Naive B cell (primary cell): ENCODE measurements at regions not wholly inside any gene's neighbourhood (a gene's known extent, or its start where the extent isn't known, plus 50 kb on each side); places are given as distances from the start of the nearest gene placed in this dataset.
"Not testable (repeated sequence)": the region's sequence is repeated elsewhere in the genome, so short reads cannot be mapped to it uniquely, and the experiment has no call there.

Experiments
- ATAC-seq, 2 donors: fragments of 150-1000 bp; cut with Tn5 transposase; 2 replicates each; pipeline ENCODE4 v1.10.0; 2021; ENCODE audit warnings: low read depth in 2 of 2, mild to moderate bottlenecking in 2 of 2, moderate library complexity in 2 of 2
- DNase-seq: peaks from one replicate; pipeline ENCODE4 v3.0.0; 2022
- H3K27ac Mint-ChIP-seq, 6 donors: one replicate each; pipeline ENCODE4 v1.8.0; 2020 to 2022; ENCODE audit warnings: mild to moderate bottlenecking in 6 of 6, mixed read lengths in 6 of 6, moderate library complexity in 5 of 6, inconsistent platforms in 2 of 6
- H3K27me3 Mint-ChIP-seq, 3 donors: one replicate each; pipeline ENCODE4 v1.8.0; 2021 to 2022; ENCODE audit warnings: mixed read lengths in 3 of 3, mild to moderate bottlenecking in 1 of 3
- H3K36me3 Mint-ChIP-seq, 2 donors: one replicate each; pipeline ENCODE4 v1.8.0; 2020 to 2022; ENCODE audit warnings: mixed read lengths in 2 of 2, inconsistent platforms in 1 of 2, mild to moderate bottlenecking in 1 of 2
- H3K4me1 Mint-ChIP-seq, 3 donors: one replicate each; pipeline ENCODE4 v1.8.0; 2020 to 2022; ENCODE audit warnings: mixed read lengths in 3 of 3, inconsistent platforms in 1 of 3, mild to moderate bottlenecking in 1 of 3, moderate library complexity in 1 of 3
- H3K4me3 Mint-ChIP-seq, 8 donors: one replicate each; pipeline ENCODE4 v1.8.0; 2020 to 2022; ENCODE audit warnings: mild to moderate bottlenecking in 8 of 8, mixed read lengths in 8 of 8, moderate library complexity in 8 of 8, inconsistent platforms in 2 of 8
- H3K9me3 Mint-ChIP-seq, 7 donors: one replicate each; pipeline ENCODE4 v1.8.0; 2020 to 2022; ENCODE audit warnings: mixed read lengths in 7 of 7, mild to moderate bottlenecking in 5 of 7, inconsistent platforms in 2 of 7, moderate library complexity in 1 of 7

GRCh38 chr4:25981749-25982148, 67.7 kb downstream of the SMIM20 start:
- DNase-seq: no peak
- Mint-ChIP-seq H3K27ac (no peak overlapping the region), H3K36me3 (no peaks in the 10 kb centered on the region), H3K27me3 (peaks cover 0 to 11% (median 10%) of the 10 kb centered on the region in 3 donors), H3K9me3 (peaks cover 0 to 4% (median 1%) of the 10 kb centered on the region in 7 donors), H3K4me3 (no peak overlapping the region), H3K4me1 (peaks cover 4 to 11% (median 5%) of the 10 kb centered on the region in 3 donors)
- no peak for ATAC-seq

GRCh38 chr4:25982962-25983361, 68.9 kb downstream of the SMIM20 start:
- DNase-seq: no peak
- H3K27me3 Mint-ChIP-seq: peaks cover 0 to 11% (median 10%) of the 10 kb centered on the region in 3 donors
- peaks cover 4 to 13% (median 8%) of the 10 kb centered on the region in 3 donors for H3K4me1 Mint-ChIP-seq
- no peak for ATAC-seq
- H3K4me3 Mint-ChIP-seq: no peak overlapping the region
- H3K36me3 Mint-ChIP-seq: no peaks in the 10 kb centered on the region
- peak overlapping the region in 1 of 6 donors; percentile 30 for H3K27ac Mint-ChIP-seq
- H3K9me3 Mint-ChIP-seq: peaks cover 0 to 2% (median 0%) of the 10 kb centered on the region in 7 donors

DNA sequence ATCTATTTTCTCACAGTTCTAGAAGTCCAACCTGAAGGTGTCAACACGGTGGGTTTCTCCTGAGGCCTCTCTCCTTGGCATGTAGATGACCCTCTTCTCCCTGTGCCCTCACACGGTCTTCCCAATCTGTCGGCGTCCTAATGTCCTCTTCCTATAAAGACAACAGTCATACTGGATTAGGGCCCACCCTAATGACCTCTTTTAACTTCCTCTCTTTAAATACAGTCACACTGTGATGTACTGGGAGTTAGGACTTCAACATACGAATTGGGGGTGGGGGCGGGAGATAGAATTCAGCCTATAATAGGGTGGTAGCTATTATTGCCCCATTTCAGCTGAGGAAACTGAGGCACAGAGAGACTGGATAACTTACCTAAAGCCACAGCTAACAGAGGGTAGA, 70.2 kb downstream of the SMIM20 start:
- ATAC-seq (no peak), DNase-seq (no peak)
- Mint-ChIP-seq H3K9me3 (peaks cover 0 to 2% (median 0%) of the 10 kb centered on the region in 7 donors), H3K4me1 (peaks cover 4 to 20% (median 11%) of the 10 kb centered on the region in 3 donors), H3K36me3 (no peaks in the 10 kb centered on the region), H3K4me3 (no peak overlapping the region), H3K27ac (peak overlapping the region in 1 of 6 donors; percentile 19), H3K27me3 (peaks cover 0 to 11% (median 10%) of the 10 kb centered on the region in 3 donors)

DNA sequence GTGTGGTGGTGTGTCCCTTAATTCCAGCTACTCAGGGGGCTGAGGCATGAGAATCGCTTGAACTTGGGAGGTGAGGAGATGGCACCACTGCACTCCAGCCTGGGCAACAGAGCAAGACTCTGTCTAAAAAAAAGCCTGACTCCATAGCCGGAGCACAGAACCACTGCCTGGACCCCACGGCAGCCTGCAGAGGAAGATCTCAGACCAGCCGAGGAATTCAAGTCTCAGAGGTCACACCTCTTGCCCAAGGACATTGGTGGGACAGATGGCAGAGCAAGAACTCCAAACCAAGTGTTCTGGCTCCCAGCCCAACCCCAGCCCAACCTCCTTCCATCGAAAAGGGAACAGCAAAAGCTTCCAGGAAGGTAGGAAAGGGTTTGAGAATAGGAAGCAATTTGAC, 70.8 kb downstream of the SMIM20 start:
- DNase-seq (no peak), ATAC-seq (no peak)
- H3K9me3 Mint-ChIP-seq: peaks cover 0 to 2% (median 0%) of the 10 kb centered on the region in 7 donors
- no peaks in the 10 kb centered on the region for H3K36me3 Mint-ChIP-seq
- H3K27ac Mint-ChIP-seq: peak overlapping the region in 2 of 6 donors; percentile 19 to 67
- no peak overlapping the region for H3K4me3 Mint-ChIP-seq
- peaks cover 4 to 20% (median 11%) of the 10 kb centered on the region in 3 donors for H3K4me1 Mint-ChIP-seq
- H3K27me3 Mint-ChIP-seq: peaks cover 0 to 15% (median 11%) of the 10 kb centered on the region in 3 donors

DNA sequence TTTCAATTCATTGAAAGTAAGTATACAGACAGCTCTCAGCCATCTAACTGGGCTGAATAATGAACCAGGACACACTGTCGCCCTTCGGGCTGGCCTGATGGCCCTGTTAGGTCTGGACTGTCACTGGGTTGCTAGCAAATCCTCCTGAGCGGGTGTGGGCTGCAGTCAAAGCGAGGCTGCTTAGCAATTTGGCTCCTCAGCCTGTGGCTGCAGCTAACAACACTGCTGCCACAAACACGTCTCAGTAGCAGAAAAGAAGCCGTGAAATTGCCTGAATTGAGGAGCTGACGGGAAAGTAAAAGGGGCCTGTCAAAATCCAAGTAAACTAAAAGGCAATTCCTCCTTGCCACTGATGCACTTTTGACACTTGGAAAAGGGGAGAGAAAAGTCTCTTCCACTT, 72.8 kb downstream of the SMIM20 start:
- H3K27me3 Mint-ChIP-seq: peaks cover 0 to 18% (median 11%) of the 10 kb centered on the region in 3 donors
- H3K4me3 Mint-ChIP-seq: no peak overlapping the region
- H3K9me3 Mint-ChIP-seq: peaks cover 0 to 2% (median 0%) of the 10 kb centered on the region in 7 donors
- DNase-seq: no peak
- ATAC-seq: no peak
- peaks cover 5 to 20% (median 11%) of the 10 kb centered on the region in 3 donors for H3K4me1 Mint-ChIP-seq
- H3K27ac Mint-ChIP-seq: no peak overlapping the region
- H3K36me3 Mint-ChIP-seq: no peaks in the 10 kb centered on the region

GRCh38 chr4:25991340-25991739, 77.3 kb downstream of the SMIM20 start:
- peaks cover 8 to 13% (median 13%) of the 10 kb centered on the region in 3 donors for H3K4me1 Mint-ChIP-seq
- ATAC-seq: no peak
- no peak overlapping the region for H3K27ac Mint-ChIP-seq
- H3K9me3 Mint-ChIP-seq: no peaks in the 10 kb centered on the region
- peaks cover 0 to 8% (median 0%) of the 10 kb centered on the region in 3 donors for H3K27me3 Mint-ChIP-seq
- no peak for DNase-seq
- H3K4me3 Mint-ChIP-seq: no peak overlapping the region
- no peaks in the 10 kb centered on the region for H3K36me3 Mint-ChIP-seq

- DNase-seq (no peak), ATAC-seq (no peak)
- Mint-ChIP-seq H3K9me3 (no peaks in the 10 kb centered on the region), H3K4me1 (peaks cover 4 to 8% (median 7%) of the 10 kb centered on the region in 3 donors), H3K27me3 (peaks cover 0 to 8% (median 0%) of the 10 kb centered on the region in 3 donors), H3K4me3 (no peak overlapping the region), H3K36me3 (no peaks in the 10 kb centered on the region), H3K27ac (peak overlapping the region in 2 of 6 donors; percentile 34 to 54)
Measured at GRCh38 chr4:25993395-25994185, 79.6 kb downstream of the SMIM20 start.

- not testable (repeated sequence) for H3K36me3 Mint-ChIP-seq, DNase-seq, H3K9me3 Mint-ChIP-seq, H3K4me3 Mint-ChIP-seq, H3K27me3 Mint-ChIP-seq, H3K4me1 Mint-ChIP-seq, H3K27ac Mint-ChIP-seq, ATAC-seq
Measured at GRCh38 chr4:25994577-25994976, 80.6 kb downstream of the SMIM20 start.

DNA sequence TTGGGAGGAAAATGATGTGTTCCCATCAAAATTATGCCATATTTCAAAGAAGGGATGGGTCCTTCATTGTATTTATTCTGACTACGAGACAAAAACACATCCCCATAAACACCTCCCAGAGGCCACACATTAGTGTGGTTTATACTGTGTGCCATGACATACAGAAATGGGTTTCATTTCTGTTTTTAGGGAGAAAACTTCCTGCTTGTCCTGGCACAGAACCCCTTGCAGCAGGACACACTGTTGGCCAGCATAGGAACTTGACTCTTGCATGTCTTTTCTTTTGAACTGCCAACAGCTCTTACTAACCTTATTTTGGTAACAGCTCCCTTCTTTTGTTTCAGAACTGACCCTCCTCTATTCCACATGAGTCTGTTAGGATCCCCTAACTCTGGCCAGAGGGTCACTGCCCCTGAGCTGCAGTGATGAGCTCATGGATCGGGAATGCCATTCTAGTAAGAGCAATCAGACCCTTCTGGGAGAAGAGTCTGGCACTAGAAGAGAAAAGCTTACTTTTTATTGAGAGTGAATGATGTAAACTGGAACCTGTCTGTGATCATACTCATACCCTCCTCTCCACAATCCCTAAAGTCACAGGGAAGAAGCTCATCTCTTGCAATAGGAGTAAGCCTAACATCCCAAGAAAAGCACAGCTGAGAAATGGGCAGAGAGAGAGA, 86.4 kb downstream of the SMIM20 start:
- Mint-ChIP-seq H3K4me3 (no peak overlapping the region), H3K4me1 (no peaks in the 10 kb centered on the region)

GRCh38 chr4:26001413-26001812, 87.4 kb downstream of the SMIM20 start:
- H3K36me3 Mint-ChIP-seq: no peaks in the 10 kb centered on the region
- H3K9me3 Mint-ChIP-seq: peaks cover 0 to 2% (median 0%) of the 10 kb centered on the region in 7 donors
- H3K4me3 Mint-ChIP-seq: no peak overlapping the region
- no peaks in the 10 kb centered on the region for H3K4me1 Mint-ChIP-seq
- DNase-seq: no peak
- peaks cover 6 to 19% (median 13%) of the 10 kb centered on the region in 3 donors for H3K27me3 Mint-ChIP-seq
- no peak overlapping the region for H3K27ac Mint-ChIP-seq
- no peak for ATAC-seq

More for the DNA sequence above, 86.4 kb downstream of the SMIM20 start:
- Mint-ChIP-seq H3K27ac (no peak overlapping the region), H3K27me3 (peaks cover 0 to 13% (median 12%) of the 10 kb centered on the region in 3 donors), H3K9me3 (peaks cover 0 to 2% (median 0%) of the 10 kb centered on the region in 7 donors), H3K36me3 (no peaks in the 10 kb centered on the region)
- ATAC-seq (no peak), DNase-seq (no peak)

DNA sequence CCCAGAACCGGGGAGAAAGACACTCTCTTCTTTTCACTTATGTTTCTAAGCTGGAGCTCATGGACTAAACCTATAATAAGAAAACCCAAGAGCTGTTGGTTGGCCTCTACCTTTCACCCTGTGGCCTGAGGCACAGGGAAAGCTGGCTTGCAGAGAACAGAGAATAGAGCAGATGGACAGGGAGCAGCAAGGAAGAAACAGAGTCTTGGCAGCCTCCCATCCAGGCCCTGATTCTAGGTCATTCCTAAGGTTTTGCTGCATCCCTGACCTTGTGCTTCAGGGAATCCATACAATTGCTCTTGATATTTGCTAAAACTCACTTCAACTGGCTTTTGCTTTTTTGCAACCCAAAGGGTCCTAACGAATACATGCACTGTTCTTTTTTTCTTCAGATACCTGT, 87.8 kb downstream of the SMIM20 start:
- peaks cover 0 to 2% (median 0%) of the 10 kb centered on the region in 7 donors for H3K9me3 Mint-ChIP-seq
- H3K4me1 Mint-ChIP-seq: no peaks in the 10 kb centered on the region
- H3K4me3 Mint-ChIP-seq: no peak overlapping the region
- ATAC-seq: no peak
- DNase-seq: no peak
- H3K36me3 Mint-ChIP-seq: no peaks in the 10 kb centered on the region
- no peak overlapping the region for H3K27ac Mint-ChIP-seq
- peaks cover 6 to 19% (median 13%) of the 10 kb centered on the region in 3 donors for H3K27me3 Mint-ChIP-seq

GRCh38 chr4:26003056-26003455, 89.0 kb downstream of the SMIM20 start:
- H3K4me3 Mint-ChIP-seq: no peak overlapping the region
- H3K4me1 Mint-ChIP-seq: no peaks in the 10 kb centered on the region
- DNase-seq (no peak), ATAC-seq (no peak)
- no peaks in the 10 kb centered on the region for H3K36me3 Mint-ChIP-seq
- H3K27ac Mint-ChIP-seq: peak overlapping the region in 1 of 6 donors; percentile 43
- peaks cover 6 to 19% (median 13%) of the 10 kb centered on the region in 3 donors for H3K27me3 Mint-ChIP-seq
- H3K9me3 Mint-ChIP-seq: peaks cover 0 to 12% (median 3%) of the 10 kb centered on the region in 7 donors

DNA sequence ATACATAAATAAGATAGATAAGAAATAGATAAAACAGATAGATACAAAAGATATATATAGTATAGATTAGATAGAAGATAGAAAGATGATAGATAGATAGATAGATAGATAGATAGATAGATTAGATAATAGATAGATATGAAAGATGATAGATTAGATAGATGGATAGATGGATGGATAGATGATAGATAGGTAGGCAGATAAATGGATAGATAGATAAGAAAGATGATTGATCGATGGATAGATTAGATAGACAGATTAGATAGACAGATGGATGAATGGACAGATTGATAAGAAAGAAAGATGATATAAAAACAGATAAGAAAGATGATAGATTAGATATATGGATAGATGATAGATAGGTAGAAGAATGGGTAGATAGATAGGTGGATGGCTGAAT, 90.3 kb downstream of the SMIM20 start:
- DNase-seq (no peak), ATAC-seq (no peak)
- Mint-ChIP-seq H3K36me3 (no peaks in the 10 kb centered on the region), H3K4me3 (no peak overlapping the region), H3K27ac (no peak overlapping the region), H3K9me3 (peaks cover 3 to 22% (median 9%) of the 10 kb centered on the region in 7 donors), H3K27me3 (peaks cover 6 to 19% (median 13%) of the 10 kb centered on the region in 3 donors), H3K4me1 (no peaks in the 10 kb centered on the region)
